NT2/D1 (cell line): ENCODE measurements at regions not wholly inside any gene's neighbourhood (a gene's known extent, or its start where the extent isn't known, plus 50 kb on each side); places are given as distances from the start of the nearest gene placed in this dataset.

Experiments
- SUZ12 ChIP-seq: IDR thresholded peaks from 2 replicates; pipeline ENCODE4 v1.6.1; 2011; ENCODE audit not compliant: insufficient read length, insufficient read depth; ENCODE audit errors: extremely low read depth
- YY1 ChIP-seq: IDR thresholded peaks from 2 replicates; pipeline ENCODE4 v1.6.1; 2011; ENCODE audit not compliant: insufficient read length, insufficient read depth
- ZNF274 ChIP-seq: IDR thresholded peaks from 2 replicates; pipeline ENCODE4 v1.6.1; 2011; ENCODE audit warnings: mild to moderate bottlenecking, low read depth, low read length

DNA sequence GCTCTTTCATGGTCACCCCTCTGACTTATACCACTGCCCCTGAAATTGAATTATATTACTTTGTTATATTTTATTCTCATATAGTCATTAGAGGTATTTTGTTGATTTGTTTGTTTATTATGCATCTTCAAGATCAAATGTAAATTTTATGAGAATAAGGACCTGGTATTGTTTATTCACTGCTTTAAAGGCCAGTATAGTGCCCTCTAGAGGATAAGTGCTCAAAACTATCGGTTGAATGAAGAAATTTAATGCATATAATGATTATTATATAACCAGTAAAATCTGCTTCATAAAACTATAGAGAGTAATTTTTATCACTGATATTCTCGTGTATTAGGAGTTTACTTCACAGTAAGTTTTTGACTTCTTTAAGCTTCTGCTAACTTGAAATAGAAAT, 1401.9 kb downstream of the SLITRK1 start:
- TF ChIP-seq YY1 (no peak), ZNF274 (no peak), SUZ12 (no peak)
